Brain microvascular endothelial cell (primary cell): ENCODE measurements at regions not wholly inside any gene's neighbourhood (a gene's known extent, or its start where the extent isn't known, plus 50 kb on each side); places are given as distances from the start of the nearest gene placed in this dataset.

ENCODE experiments used
- DNase-seq: peaks from one replicate; pipeline ENCODE4 v3.0.0-alpha.2; 2020
- H3K27ac ChIP-seq: fragments of 250-450 bp; sonication (Bioruptor Pico); 2 replicates; pipeline ENCODE4 v1.5.1; 2020; ENCODE audit warnings: mild to moderate bottlenecking, moderate library complexity
- H3K27me3 ChIP-seq: fragments of 250-450 bp; sonication (Bioruptor Pico); replicated peaks from 2 replicates; pipeline ENCODE4 v1.5.1; 2020; ENCODE audit warnings: mild to moderate bottlenecking
- H3K36me3 ChIP-seq: fragments of 250-450 bp; sonication (Bioruptor Pico); replicated peaks from 2 replicates; pipeline ENCODE4 v1.5.1; 2020; ENCODE audit warnings: mild to moderate bottlenecking
- H3K4me3 ChIP-seq: 2 replicates; pipeline ENCODE4 v1.5.1; 2011; ENCODE audit warnings: low read depth, mild to moderate bottlenecking, control low read depth, low read length, moderate library complexity
- CTCF ChIP-seq: IDR thresholded peaks from 2 replicates; pipeline ENCODE4 v1.5.1; 2011; ENCODE audit warnings: low read depth, mild to moderate bottlenecking, moderate library complexity, low read length, control low read depth, inconsistent platforms; ENCODE audit errors: missing control alignments
- in situ Hi-C: cut with HindIII; loops from 2 replicates; pipeline ENCODE4 v1.10.0; 2017; ENCODE audit warnings: low sequenced_read_pairs, low pct_ligation_motif_present

- in situ Hi-C loops, result no loop called here
- no peak for DNase-seq
- no peak for TF ChIP-seq CTCF
- H3K27ac ChIP-seq, result no peak overlapping the region
- H3K27me3 ChIP-seq, result no peaks in the 10 kb centered on the region
- no peak overlapping the region for H3K4me3 ChIP-seq
- H3K36me3 ChIP-seq, result no peaks in the 10 kb centered on the region
Observed at GRCh38 chr1:14460173-14460572, 138.3 kb upstream of the KAZN start.

GRCh38 chr1:14462851-14463250 lies 135.6 kb upstream of the KAZN start:
- in situ Hi-C loops, result no loop called here

GRCh38 chr1:14466006-14466405 lies 132.5 kb upstream of the KAZN start:
- Histone ChIP-seq H3K36me3 (no peaks in the 10 kb centered on the region), H3K4me3 (no peak overlapping the region), H3K27me3 (no peaks in the 10 kb centered on the region), H3K27ac (no peak overlapping the region)
- in situ Hi-C loops, result no loop called here
- no peak for TF ChIP-seq CTCF
- DNase-seq, result no peak

More at GRCh38 chr1:14462851-14463250, 135.6 kb upstream of the KAZN start:
- Histone ChIP-seq H3K27me3 (no peaks in the 10 kb centered on the region), H3K36me3 (no peaks in the 10 kb centered on the region), H3K4me3 (no peak overlapping the region), H3K27ac (no peak overlapping the region)
- no peak for TF ChIP-seq CTCF
- no peak for DNase-seq

GRCh38 chr1:14467112-14467511 lies 131.4 kb upstream of the KAZN start:
- Histone ChIP-seq H3K36me3 (no peaks in the 10 kb centered on the region), H3K27ac (no peak overlapping the region), H3K27me3 (no peaks in the 10 kb centered on the region), H3K4me3 (no peak overlapping the region)
- no peak for TF ChIP-seq CTCF
- DNase-seq, result no peak
- in situ Hi-C loops, result no loop called here

GRCh38 chr1:14468751-14469150 lies 129.7 kb upstream of the KAZN start:
- TF ChIP-seq CTCF, result no peak
- no peak for DNase-seq
- Histone ChIP-seq H3K27me3 (no peaks in the 10 kb centered on the region), H3K36me3 (no peaks in the 10 kb centered on the region), H3K4me3 (no peak overlapping the region), H3K27ac (no peak overlapping the region)
- in situ Hi-C loops, result no loop called here

- Histone ChIP-seq H3K36me3 (no peaks in the 10 kb centered on the region), H3K4me3 (no peak overlapping the region), H3K27me3 (no peaks in the 10 kb centered on the region), H3K27ac (no peak overlapping the region)
- no peak for DNase-seq
- in situ Hi-C loops, result no loop called here
- TF ChIP-seq CTCF, result no peak
Observed at GRCh38 chr1:14470802-14471201, 127.7 kb upstream of the KAZN start.
